Suprapubic skin (tissue), 4 donors: ENCODE measurements at regions not wholly inside any gene's neighbourhood (a gene's known extent, or its start where the extent isn't known, plus 50 kb on each side); places are given as distances from the start of the nearest gene placed in this dataset.

Experiments
- CTCF ChIP-seq, 2 donors: fragments of 200-600 bp in 1 of 2; fragments of 450-650 bp in 1 of 2; sonication (generic) in 1 of 2; IDR thresholded peaks; one replicate each; pipeline ENCODE4 v1.5.1; 2016 to 2019; ENCODE audit warnings: antibody characterized with exemption in 2 of 2, mild to moderate bottlenecking in 1 of 2, moderate library complexity in 1 of 2
- EP300 ChIP-seq: sonication (generic); formaldehyde crosslinking; IDR thresholded peaks from one replicate; pipeline ENCODE4 v1.6.1; 2017; ENCODE audit warnings: antibody characterized with exemption
- POLR2A ChIP-seq, 2 donors: fragments of 450-650 bp; IDR thresholded peaks; one replicate each; pipeline ENCODE4 v1.6.1; 2017; ENCODE audit warnings: antibody characterized with exemption in 2 of 2, mild to moderate bottlenecking in 2 of 2, moderate library complexity in 2 of 2
- POLR2AphosphoS5 ChIP-seq, 3 donors: sonication (generic); formaldehyde crosslinking; IDR thresholded peaks; one replicate each; pipeline ENCODE4 v1.6.1; 2017; ENCODE audit warnings: antibody characterized with exemption in 3 of 3

DNA sequence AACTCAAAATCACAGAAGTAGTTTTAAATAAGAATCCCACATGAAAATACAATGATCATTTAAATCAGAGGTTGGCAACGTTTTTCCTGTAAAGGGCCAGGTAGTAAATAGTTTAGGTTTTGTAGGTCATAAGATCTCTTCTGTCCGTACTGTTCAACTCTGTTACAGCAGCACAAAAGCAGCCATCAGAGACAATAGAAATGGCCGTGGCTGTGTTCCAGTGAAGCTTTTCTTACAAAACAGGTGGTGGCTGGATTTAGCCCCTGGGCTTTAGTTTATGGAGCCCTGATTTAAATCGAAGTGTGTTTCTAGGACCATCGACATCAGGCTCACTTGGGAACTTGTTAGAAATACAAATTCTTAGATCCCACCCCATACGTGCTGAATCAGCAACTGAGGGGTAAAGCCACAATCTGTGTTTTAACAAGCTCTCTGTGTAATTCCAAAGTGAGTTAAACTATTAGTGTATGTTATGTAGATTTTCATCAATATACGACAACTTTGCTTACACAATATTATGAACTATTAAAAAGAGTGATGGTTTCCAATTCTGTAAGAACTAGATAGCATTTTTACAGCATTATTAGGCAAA, 54.8 kb upstream of the MIR17HG start:
- TF ChIP-seq POLR2A (IDR thresholded peaks at IDR 0.05), result no peak
- TF ChIP-seq CTCF (IDR thresholded peaks at IDR 0.05), result no peak
- no peak for TF ChIP-seq POLR2AphosphoS5 (IDR thresholded peaks at IDR 0.05)
- TF ChIP-seq EP300, result no peak
